Activated CD4-positive, alpha-beta T cell treated with anti-CD3 and anti-CD28 coated beads, Interleukin-10, Interleukin-2, amounts not matched to agents 100 ng/mL and 50 ng/mL, durations not matched to agents 16 hours and 8 hours (primary cell): ENCODE measurements at regions not wholly inside any gene's neighbourhood (a gene's known extent, or its start where the extent isn't known, plus 50 kb on each side); places are given as distances from the start of the nearest gene placed in this dataset.
"Not testable (repeated sequence)": the region's sequence is repeated elsewhere in the genome, so short reads cannot be mapped to it uniquely, and the experiment has no call there.

Experiments
- DNase-seq: peaks from one replicate; pipeline ENCODE4 v3.0.0-alpha.2; 2020

DNA sequence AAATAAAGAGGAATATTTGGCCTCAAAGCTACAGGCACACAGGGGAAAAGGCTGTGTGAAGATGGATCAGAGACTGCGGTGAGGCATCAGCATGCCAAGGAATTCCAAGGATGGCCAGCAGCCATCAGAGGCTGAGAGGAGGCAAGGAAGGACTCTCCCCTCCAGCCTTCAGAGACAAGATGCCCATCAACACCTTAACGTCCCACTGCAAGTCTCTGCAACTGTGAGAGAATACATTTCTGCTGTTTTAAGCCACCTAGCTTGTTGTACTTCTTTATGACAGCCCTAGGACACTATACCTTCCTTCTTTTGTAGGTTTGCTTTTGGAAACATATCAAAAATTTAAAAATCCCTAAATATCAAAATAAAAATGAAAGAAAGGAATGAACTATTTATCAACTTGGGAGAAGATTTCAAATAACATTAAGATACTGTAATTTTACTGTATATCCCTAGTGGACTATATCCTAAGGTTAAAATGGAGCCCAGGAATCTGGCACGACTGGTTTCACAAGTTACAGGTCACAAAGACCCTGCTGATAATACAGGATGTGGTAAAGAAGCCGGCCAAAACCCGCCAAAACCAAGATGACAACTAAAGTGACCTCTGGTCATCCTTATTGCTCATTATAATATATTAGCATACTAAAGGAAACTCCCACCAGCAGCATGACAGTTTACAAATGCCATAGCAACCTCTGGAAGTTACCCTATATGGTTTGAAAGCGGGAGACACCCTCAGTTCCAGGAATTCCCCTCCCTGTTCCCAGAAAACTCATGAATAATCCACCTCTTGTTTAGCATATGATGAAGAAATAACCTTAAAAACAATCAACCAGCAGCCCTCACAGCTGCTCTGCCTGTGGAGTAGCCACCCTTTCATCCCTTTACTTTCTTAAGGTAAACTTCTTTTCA lies 185.2 kb downstream of the AVL9 start:
- DNase-seq: no peak

DNA sequence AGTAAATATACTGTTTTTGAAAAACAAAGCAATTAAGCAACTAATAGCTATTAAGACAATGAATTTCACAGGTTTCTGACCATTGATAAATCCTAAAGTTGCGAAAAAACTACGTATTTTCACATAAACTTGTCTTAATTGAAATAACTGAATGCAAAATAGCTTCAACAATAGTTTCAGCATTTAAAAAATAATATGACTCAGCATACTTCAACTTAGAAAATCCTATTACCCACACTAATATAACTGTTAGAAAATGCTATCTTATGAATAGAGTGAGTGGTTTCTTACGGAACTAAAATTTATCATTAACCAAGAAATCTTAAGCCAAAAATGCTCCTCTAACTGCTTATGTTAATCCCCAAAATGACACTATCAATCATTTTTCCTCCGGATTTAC lies 183.9 kb downstream of the AVL9 start:
- DNase-seq: no peak

DNA sequence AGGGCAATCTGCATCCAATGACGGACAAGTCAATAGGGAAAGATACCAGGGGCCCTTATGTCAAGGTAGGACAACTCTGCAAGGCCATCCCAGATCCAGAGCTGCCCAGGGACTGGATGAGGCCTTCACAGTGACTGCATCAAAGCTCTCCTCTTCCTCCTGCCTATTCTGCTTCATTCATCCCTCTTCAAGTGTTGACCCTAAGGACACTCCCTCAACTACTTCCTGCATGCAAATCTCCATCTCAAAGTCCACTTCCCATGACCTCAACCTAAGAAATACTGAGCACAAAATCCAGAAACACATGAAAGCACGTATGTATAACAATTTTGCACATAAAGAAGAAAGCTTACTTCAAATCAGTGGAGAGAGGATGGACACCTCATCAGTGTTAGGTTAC lies 182.3 kb downstream of the AVL9 start:
- DNase-seq: no peak

DNA sequence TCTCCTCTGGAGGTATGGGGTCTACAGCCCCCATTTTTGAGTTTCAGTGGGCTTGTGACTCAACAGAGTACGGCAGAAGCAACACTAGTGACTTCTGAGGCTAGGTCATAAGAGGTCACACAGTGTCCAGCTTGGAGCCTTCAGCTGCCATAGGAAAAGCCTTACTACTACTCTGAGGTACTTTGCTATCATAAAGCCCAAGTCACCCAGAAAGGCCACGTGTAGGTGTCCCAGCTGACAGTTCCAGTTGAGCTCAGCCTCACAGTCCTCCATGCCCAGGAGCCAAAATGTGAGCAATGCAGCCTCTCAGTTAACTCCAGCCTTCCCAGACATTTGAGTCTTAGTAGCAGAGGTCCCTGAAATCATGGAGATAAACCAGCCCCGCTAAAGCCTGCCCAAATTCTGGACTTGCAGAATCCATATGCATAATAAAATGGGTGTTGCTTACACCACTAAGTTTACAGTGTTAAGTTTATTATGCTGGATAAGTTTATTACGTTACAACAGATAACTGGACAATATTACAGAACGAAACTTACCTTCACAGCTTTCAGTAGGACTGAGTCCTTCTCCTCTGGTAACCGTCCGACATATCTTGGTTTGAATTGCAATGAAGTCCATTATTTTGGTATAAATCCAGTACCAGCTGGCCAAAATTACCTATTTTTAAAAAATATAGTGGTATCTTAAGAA lies 181.1 kb downstream of the AVL9 start:
- DNase-seq: no peak

DNA sequence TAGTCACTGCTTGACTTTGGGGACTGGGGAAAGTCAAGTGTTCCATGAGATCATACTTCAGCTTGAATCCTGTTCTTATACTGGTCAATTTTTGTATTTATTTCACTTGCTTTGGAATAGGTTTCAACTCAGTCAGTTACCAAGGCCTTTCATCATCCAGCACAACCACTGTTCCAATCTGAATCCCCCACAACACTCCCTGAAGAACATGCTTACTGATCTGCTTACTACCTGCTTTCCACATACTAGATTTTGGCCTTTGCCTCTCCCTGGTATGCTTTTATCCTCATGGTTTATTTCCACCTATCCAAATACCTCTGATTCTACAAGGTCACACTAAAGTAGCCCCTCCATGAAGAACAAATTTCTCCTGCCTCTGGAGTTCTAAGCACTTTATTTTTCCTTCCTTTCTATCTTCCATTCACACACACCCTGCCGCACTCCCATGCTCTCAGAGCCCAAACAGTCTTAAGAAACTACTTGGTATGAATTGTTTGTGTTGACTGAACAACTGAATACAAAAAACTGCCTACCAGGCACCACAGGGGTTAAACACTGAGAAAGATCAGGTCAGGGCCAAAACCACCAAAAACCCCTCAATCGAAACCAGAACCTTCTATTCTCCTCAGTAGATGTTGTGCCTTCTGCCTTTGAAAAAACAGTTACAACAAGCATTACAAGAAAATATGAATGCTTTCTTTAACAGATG lies 178.1 kb downstream of the AVL9 start:
- no peak for DNase-seq

DNA sequence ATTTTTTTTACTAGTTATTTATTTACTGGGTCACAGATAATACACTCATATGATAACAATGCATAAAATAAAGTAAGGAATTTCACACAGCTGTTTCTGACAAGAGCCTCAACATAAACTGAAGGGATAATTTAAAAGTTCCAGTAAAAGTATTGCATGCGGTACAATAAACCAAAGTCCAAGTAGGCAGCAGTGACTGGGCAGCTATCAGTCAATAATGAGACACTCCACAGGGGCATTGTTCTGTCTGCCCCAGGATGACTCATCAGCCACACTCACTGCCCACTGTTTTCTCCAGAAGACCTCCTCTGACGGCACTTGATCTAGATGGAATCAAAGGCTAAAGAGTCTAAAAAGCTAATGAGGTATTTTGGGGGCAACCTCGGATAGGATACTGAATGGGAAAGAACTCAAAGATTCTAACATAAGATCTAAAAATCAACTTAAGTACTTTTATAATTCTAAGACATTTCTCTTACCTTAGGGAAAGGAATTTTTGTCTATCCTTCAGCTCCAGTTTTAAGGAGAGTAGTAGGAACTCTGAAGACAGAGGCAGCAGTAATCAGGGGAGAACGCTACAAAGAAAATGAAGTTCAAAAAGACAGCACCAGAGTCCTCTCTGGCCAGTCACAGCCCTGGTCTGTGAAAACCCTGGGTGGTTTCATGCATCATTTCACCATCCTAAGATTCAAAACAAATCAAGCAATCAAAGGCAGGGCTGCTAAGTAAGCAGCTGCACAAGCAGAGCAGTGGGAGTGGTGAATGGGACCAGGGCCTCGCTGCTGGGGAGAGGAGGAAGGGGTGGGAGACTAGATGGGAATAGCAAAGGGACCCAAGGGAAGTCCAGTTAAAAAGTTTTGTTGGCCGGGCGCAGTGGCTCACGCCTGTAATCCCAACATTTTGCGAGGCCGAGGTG lies 175.1 kb downstream of the AVL9 start:
- DNase-seq: no peak

DNA sequence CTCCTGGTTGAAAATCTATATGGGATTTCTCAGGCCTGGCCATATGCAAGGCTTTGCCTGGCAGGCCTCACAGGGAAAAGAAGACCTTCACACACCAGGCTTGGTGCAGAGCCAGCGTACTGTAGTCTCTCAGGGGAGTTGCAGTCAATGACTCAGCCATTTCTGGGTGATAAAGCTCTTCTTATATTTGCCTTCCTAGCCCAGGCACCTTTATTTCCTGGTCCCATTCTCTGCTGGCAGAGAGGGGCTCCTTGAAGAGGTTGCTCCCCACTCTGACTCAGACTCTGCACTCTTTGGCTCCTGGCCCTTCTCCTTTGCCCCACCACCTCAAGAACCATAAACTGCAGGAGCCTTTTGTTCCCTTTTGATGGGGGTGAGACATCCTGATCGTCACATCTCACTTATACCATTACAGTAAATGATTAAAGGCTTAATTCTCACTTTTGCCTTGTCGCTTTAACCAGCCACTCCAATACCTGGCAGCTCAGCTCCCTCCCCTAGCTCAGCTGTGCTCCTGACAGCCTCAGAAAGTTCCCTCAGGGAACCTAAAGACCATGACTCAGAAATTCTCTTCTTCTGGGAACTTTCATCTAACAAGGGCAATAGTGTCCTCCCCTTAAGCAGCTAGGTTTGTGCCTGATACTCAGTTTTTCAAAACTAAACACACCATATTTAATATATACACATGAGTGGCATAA lies 174.0 kb downstream of the AVL9 start:
- not testable (repeated sequence) for DNase-seq

DNA sequence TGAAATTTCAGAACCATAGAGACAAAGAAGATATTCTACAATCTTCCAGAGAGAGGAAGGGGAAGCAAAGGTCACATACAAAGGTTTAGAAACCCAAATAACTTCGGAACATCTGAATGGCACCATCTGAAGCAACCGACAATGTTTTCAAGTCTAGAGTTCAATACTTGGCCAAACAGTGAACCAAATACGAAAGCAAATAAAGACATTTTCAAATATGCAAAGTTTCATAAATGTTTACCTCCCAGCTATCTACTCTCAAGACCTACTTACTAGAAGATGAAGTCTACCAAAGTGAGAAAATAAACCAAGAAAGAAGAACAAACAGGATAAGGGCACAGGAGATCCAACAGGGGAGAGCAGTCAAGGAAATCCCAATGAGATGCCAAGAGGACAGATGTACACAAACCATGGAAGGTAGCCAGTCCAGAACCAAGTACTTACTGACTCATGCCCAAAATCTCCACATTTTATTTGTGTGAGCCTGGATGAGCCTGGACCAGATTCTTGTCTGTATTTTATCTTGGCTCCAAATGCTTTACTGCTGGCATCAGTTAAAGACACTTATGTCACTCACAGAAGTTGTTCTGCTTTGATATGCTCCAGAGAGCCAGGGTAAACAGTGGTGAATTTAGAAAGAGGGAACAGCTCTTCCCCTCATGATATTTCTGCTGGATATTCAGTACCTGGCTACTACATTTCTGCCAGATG lies 173.3 kb downstream of the AVL9 start:
- not testable (repeated sequence) for DNase-seq

DNA sequence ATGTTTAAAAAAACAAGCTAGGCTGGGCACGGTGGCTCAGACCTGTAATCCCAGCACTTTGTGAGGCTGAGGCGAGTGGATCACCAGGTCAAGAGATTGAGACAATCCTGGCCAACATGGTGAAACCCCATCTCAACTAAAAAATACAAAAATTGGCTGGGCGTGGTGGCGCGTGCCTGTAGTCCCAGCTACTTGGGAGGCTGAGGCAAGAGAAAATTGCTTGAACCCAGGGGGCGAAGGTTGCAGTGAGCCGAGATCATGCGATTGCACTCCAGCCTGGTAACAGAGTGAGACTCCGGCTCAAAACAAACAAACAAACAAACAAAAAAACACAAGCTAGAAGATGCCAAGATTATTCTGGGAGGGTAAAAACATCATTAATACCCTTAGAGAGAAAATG lies 172.3 kb downstream of the AVL9 start:
- DNase-seq: not testable (repeated sequence)

DNA sequence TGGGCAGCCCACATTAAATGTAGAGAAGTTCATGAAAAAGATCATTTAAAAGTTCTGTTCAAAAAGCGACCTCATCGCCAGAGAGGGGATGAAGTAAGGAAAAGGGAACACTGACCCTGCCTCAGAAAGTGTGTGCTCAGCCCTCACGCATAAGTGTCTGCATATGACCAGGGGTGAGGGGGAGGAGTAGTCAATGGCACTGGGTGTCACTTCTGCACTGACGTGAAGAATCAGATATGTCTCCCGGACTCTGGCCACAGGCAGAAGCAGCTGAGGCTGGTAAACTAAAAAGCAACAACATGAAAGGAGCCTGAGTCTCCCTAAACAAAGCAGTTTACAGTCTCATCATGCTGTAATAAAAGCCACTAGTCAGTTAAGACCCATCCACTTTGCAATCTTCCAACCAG lies 168.5 kb downstream of the AVL9 start:
- not testable (repeated sequence) for DNase-seq

DNA sequence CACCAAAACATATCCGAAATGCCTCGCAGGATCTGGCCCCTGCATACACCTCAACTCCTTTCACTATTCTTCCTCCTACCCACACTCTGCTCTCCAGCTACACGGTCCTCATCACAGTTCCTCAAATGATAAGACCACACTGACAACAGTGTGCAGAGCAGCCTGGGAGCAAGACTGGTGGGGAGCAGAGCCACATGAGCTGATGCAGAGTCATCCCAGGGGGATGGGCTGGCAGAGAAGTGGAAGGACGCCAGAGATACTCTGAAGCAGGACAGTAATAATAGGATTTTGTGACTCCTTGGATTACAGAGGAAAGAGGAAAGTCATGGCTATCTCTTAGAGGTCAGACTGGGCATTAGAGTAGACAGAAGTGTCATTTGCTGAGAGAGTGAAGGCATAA lies 167.2 kb downstream of the AVL9 start:
- not testable (repeated sequence) for DNase-seq

DNA sequence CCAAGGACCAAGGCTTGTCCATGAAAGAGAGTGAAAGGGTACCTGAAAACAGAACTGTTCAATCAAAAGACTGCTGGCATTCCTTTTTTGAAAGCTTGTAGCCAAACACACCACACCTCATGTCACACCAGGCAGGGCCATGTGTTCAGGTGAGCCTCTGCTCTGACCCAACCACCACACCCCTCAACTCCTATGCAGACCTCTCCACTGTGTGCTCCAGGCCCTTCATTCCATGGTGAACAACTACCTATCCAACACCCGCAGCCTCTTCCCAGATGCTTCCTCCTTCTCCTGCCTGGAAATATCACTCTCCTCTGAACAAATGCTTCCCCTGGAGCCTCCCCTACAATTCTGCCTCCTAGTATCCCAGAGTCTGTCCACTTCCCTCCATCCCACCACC lies 166.6 kb downstream of the AVL9 start:
- DNase-seq: no peak

DNA sequence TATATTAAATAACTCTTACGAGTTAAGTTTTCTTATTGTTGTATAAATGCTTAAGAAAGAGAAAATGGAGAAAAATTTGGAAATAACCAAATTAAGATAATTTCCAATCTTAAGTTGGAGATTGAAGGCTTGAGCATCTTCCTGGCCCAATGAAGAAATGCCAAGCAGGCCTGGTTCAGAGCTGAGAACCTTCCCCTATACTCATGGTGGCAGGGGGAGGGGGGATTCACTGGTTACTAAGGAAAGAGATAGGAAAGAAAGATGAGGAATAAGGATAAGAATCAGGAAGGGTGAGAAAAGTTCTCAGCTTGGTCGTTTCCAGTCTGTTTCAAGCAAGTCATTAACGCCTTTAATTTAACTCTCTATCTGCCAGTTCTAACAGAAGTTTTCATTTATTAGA lies 166.2 kb downstream of the AVL9 start:
- DNase-seq: no peak

DNA sequence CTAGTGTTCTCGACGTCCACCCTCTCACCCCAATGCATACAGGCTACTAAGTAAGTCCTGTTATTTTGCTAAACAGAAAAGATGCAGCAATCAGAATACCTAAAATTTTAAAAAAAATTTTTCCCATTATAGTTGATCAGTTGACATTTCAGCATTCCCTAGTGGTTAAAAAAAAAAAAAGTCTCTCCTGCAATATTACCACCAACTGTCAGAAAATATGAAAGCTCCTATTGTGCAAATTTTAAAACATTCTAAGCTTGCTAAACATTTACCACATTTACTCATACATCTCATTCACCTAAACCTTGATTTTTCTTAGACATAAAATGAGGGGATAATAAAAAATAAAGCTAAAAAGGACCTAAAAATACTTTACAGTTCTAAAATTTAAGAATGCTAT lies 165.6 kb downstream of the AVL9 start:
- DNase-seq: no peak

DNA sequence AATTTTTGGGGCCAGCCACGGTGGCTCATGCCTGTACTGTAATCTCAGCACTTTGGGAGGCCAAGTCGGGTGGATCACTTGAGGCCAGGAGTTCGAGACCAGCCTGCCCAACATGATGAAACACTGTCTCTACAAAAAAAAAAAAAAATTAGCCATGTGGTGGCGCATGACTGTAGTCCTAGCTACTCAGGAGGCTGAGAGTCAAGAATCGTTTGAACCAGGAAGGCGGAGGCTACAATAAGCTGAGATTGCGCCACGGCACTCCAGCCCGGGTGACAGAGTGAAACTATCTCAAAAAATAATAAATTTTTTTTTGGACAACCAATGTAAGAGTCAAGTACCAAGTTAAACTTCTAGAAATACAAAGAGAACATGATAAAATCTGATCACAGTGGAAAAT lies 164.6 kb downstream of the AVL9 start:
- DNase-seq: no peak

DNA sequence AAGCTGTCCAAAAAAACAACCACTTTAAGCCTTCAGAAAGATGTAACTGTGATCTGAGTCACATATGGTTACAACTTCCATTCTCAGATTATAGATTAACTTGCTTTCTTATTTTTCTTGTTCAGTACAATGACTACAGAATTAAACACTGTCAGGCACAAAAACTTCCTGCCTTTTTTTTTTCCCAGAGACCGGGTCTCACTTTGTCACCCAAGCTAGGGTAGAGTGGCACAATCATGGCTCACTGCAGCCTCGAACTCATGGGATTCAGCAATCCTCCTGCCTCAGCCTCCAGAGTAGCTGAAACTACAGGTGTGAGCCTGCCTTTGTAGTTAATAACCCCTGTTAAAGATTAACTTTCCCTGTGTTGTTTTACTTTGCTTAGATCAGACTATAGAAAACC lies 163.2 kb downstream of the AVL9 start:
- no peak for DNase-seq

DNA sequence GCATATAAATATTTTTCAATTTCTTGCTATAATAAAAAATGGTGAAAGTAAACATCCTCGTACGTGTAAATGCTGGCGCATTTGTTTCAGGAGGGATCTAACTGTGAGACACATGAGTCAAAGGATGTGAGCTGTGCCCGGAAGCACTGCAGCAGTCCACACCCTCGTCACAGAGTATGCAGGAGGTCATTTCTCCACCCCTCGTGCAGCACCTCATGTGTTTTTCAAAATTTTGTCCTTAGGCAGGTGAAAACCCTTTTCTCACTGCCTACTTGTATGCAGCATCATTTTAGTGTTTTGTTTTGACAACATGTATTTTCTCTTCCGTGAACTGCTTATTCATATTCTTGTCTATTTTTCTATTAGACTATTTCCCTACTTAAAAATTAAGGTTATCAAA lies 162.7 kb downstream of the AVL9 start:
- DNase-seq: peak; percentile 5

DNA sequence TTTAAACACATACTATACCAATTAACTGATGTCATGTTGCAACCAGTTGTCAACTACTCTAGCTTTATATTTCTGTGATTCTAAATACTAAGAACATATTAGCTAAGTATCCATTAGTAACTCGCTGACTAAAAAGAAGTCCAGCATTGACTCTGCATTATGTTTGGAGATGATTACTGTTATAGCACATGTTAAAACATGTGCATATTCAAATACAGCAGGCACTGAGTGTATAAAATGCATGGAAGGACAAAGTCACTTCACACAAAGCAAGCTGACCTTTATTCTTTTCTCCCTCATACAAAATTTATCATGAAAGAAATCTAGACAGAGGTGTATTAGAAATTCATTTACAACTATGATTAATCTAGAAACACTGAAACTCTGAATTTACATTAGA lies 159.3 kb downstream of the AVL9 start:
- not testable (repeated sequence) for DNase-seq

DNA sequence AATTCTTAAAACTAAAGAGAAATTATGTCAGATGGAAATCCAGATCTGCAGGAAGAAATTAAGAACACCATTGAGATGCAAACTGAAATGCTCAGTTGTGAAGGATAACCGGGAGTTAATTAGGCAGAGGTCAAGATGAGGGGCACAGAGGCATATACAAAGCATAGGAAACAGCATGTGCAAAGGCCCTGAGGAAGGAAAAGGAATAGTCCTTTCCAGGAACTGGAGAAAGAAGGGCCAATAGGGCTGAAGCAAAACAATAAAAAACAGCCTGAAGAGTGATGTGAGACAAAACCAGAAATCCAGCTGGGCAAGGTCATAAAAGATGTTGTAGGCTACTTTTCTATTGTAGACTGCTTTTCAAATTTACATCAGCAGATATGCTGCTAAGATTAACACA lies 155.1 kb downstream of the AVL9 start:
- not testable (repeated sequence) for DNase-seq

DNA sequence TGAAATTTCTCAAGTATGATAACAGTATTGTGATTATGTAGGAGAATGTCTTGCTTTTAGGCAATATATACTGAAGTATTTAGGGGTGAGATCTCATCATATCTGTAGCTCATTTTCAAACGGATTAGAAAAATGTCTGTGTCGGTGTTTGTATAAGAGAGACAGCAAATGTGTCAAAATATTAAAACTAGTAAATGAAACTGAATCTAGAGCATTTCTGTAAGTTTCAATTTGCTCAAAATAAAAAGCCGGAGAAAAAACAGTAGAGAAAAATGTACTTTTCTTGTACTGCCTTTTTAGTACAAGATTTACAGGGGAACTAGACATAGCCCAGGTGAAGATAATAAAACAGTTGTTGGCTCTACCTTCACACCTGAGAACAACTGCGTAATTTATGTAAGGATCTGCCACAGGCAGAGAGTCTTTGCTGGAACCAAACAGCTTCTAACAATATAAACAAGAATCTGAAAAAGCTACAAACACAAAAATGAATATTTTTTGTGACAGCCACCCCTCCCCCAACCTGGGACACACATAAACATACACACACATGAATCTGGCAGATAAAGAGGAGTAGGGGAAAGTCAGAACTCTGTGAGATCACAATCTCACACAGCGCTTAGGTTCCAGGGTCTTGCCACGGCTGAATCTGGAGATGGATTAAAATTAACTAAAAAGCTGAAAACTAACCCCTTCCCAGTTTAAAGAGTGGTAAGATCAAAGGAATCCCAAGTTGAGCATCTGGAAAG lies 153.3 kb downstream of the AVL9 start:
- DNase-seq: no peak
